GM04504 (cell line): ENCODE measurements at regions not wholly inside any gene's neighbourhood (a gene's known extent, or its start where the extent isn't known, plus 50 kb on each side); places are given as distances from the start of the nearest gene placed in this dataset.
"Not testable (repeated sequence)": the region's sequence is repeated elsewhere in the genome, so short reads cannot be mapped to it uniquely, and the experiment has no call there.

Source experiments
- DNase-seq: peaks from one replicate; pipeline ENCODE4 v3.0.0-alpha.2; 2012; ENCODE audit warnings: low read depth

GRCh38 chr10:21364196-21365114, 161.0 kb downstream of the SKIDA1 start:
- DNase-seq = peak; percentile 71

GRCh38 chr10:21363731-21364104, 161.8 kb downstream of the SKIDA1 start:
- no peak for DNase-seq

- DNase-seq = no peak
These were observed 162.3 kb downstream of the SKIDA1 start for GRCh38 chr10:21363092-21363730.

DNA sequence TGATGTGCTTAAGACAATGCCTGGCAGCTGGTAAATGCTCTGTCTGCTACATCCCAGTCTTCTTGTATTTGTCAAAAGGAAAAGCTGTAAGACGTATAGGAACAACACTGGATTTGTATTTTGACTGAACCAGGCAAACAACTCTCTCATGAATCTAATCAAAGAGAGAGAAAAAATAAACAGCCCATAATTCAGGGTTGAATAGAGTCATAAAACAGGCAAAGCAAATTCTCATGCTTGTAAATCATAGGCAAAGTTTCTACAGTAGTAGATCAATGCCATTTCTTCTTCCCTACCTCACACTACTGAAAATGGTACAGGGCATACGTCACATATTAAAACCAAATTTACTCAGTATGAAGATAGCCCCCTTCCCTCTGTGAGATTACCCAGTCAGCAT, 166.3 kb downstream of the SKIDA1 start:
- no peak for DNase-seq

DNA sequence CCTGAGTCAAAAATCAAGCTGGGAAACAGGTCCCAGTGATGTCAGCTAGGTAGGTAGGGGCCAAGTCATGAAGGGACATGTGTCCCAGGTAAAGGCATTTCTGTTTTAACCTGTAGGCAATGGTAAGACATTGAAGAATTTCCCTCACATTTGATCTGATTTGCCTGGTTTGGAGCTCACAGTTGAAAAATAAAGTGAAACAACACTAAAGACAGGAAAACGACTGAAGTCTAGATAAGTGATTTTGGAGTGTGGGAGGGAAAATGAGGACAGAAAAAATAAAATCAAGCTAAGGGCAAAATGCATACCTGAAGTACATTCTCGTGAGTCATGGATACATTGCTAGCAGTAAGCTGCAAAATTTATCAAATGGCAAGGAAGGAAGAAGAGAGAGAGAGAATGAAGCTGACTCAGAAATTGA, 169.9 kb downstream of the SKIDA1 start:
- no peak for DNase-seq

DNA sequence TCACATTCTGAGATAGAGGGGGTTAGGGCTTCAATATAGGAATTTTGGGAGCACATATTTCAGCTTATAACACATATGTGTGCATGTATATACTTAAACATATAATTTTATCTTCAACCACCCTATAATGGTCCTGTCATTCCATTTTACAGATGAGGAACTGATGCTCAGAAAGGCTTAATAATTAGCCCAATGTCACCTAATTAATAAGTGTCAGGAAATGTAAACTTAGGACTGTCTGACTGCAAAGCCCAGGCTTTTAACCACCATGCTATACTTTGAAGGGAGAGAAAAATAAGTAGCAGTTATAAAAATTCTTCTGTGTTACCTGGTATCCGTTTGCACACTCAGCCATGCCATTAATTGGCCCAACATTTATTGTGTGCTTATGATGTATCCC, 172.6 kb downstream of the SKIDA1 start:
- no peak for DNase-seq

DNA sequence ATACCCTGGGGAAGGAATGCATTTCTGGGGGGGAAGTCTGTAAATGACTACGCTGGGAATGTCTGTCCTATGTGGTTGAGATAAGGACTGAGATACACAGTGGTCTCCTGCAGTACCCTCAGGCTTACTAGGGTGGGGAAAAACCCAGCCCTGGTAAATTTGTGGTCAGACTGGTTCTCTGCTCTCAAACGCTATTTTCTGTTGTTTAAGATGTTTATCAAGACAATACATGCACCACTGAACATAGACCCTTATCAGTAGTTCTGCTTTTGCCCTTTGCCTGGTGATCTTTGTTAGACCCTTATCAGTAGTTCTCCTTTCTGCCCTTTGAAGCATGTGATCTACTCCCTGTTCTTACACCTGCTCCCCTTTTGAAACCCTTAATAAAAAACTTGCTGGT, 173.9 kb downstream of the SKIDA1 start:
- not testable (repeated sequence) for DNase-seq

DNA sequence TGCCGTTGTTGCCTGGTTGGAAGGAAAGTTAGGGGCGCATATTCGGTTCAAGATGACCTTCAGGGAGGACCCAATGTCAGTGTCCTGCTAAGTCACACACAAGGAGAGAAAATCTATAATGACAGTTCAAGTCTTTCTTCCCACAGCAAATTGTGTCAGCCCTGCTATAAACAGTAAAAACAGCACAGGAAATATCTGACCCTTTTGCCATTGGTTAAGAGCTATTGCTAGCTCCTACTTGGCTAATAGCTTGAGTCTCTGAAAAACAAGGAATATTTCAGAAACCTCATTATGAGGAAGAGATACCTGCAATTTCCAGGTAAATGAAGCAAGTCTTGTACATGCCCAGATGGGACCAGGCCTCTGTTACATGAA, 175.6 kb downstream of the SKIDA1 start:
- DNase-seq = no peak

- no peak for DNase-seq
These were observed 177.7 kb downstream of the SKIDA1 start for GRCh38 chr10:21347785-21348170.

GRCh38 chr10:21347043-21347784, 178.3 kb downstream of the SKIDA1 start:
- DNase-seq = no peak

- no peak for DNase-seq
These were observed 182.4 kb downstream of the SKIDA1 start for GRCh38 chr10:21343087-21343486.

DNA sequence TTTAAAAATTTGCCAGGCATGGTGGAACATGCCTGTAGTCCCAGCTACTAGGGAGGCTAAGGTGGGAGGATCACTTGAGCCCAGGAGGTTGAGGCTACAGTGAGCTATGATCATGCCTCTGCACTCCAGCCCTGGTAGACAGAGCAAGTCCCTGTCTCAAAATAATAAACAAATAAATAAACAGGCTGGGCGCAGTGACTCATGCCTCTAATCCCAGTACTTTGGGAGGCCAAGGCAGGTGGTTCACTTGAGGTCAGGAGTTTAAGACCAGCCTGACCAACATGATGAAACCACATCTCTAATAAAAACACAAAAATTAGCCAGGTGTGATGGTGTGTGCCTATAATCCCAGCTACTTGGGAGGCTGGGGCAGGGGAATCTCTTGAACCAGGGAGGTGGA, 183.0 kb downstream of the SKIDA1 start:
- DNase-seq = not testable (repeated sequence)

DNA sequence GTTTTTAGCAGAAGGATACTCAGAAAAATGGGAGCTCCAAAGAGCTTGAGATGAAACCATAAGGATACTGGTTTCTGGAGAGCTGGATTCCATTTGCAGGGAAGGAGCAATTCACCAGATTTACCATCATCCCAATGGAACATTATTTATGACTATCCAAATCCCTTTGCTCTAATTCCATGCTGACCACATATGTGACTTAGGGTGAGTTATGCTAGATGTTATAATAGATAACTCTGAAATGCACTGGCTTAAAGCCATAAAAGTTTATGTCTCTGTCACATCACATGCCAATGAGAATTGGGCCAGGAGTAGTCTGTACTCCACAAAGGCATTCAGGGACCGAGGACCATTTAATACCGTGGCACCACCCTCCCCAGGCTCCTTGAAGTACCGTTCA, 185.2 kb downstream of the SKIDA1 start:
- DNase-seq = no peak

- no peak for DNase-seq
These were observed 188.2 kb downstream of the SKIDA1 start for GRCh38 chr10:21337171-21337792.

DNA sequence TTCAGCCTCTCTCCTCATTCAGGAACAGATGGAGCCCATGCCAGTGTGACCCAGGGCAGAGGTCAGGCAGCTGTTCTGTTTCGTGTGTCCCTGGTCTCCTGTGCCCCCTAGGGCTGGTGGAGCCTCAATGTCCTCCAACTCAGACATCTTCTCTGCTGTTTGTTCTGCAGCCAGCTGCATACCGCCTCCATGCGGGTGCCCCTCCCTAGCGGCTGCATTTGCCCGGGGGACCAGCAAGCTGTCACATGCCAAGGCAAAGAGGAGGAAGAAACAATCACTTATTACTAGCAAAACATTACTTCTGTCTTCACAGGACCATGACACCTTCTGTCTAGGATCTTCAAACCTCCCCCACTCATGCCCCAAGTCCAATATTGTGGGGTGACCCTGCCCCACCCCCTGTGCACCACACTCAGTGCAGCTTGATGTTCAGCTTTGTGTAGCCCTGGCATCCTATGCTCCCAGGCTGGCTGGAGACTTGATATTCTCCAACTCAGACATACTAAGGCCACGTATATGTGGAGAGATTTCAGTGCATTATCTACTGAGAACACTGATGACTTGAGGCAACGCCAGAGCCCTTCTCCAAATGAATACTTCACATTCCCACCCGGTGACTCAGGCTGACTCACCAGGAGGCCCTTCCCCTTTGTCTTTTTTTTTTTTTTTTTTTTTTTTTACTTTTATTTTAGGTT, 188.9 kb downstream of the SKIDA1 start:
- DNase-seq = peak; percentile 83

GRCh38 chr10:21334891-21335696, 190.4 kb downstream of the SKIDA1 start:
- DNase-seq = peak; percentile 84

GRCh38 chr10:21330628-21331020, 194.9 kb downstream of the SKIDA1 start:
- DNase-seq = no peak

DNA sequence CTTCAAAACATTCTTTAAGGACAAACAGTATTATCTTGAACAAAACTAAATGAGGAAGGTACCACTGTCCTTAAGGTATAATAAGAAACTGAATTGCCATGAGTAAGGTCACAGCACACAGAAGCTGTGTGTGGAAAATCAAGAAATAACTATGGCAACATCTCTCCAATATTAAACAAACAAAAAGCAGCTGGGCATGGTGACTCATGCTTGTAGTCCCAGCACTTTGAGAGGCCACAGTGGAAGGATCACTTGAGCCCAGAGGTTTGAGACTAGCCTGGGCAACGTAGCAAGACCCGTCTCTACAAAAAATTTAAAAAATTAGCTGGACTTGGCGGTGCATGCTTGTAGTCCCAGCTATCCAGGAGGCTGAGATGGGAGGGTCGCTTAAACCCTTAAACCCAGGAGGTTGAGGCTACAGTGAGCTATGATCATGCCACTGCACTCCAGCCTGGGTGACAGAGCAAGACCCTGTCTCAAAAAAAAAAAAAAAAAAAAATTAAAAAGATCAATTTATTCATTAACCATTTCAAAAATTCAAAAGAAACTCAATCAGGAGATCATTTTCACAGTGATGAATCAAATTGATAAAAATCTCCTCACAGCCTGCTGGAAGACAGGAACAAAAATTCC, 195.4 kb downstream of the SKIDA1 start:
- DNase-seq = peak; percentile 76

DNA sequence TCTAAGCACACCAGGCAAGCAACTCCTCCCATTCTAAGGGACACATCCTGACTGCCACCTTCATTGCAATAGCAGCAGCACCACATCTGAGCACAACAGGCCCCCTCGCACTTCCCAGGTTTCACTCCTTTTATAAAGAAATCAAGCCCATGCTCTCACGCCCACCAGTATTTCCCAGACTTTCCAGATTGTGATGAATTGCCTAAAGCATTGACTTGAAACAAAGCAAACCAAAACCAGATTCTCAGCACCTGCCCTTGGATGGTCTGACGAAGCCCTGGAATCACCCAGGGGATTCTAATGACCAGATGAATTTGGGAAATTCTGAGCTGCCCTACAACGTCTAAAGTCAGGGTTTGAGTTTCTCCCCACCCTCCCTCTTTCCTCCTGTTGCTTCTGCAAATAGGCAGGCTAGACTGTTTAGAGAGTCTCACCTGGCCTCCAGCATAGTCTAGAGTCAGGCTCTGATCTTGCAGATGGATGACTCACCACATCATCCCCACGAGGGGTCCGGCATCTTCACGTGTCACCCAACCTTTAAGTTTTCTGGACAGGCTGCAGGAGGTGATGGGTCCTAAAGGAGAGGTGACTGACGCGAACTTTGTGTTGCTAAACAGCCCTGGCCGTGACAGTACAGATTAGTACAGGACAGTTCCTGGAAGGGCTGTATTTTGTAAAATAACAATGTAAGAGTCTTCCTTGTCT, 198.0 kb downstream of the SKIDA1 start:
- no peak for DNase-seq
